RPMI7951 (cell line): ENCODE measurements at regions not wholly inside any gene's neighbourhood (a gene's known extent, or its start where the extent isn't known, plus 50 kb on each side); places are given as distances from the start of the nearest gene placed in this dataset.
"Not testable (repeated sequence)": the region's sequence is repeated elsewhere in the genome, so short reads cannot be mapped to it uniquely, and the experiment has no call there.

Experiments used
- DNase-seq: peaks from one replicate; pipeline ENCODE4 v3.0.0-alpha.2; 2012; ENCODE audit warnings: low read depth

- peak; percentile 13 for DNase-seq
These were observed 747.8 kb upstream of the NRXN1 start for GRCh38 chr2:51779723-51780122.

DNA sequence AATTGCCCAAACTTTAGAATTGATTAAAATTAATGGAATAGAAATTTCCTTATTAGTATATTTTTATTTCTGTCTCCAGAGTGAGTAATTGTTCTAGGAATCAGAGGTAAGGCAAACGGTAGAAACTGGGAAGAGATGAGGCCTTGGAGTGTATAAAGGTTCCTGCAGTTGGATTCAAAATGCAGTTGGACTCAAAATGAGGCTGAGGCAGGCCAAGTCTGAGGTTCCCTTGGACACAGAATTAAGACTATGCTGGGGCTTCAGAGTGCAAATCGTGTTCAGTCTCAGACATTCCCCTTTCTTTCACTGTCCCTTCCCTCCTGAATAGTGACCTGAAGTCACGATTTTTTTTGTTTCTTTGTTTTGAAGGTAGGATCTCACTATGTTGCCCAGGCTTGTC lies 746.9 kb upstream of the NRXN1 start:
- DNase-seq, result no peak

DNA sequence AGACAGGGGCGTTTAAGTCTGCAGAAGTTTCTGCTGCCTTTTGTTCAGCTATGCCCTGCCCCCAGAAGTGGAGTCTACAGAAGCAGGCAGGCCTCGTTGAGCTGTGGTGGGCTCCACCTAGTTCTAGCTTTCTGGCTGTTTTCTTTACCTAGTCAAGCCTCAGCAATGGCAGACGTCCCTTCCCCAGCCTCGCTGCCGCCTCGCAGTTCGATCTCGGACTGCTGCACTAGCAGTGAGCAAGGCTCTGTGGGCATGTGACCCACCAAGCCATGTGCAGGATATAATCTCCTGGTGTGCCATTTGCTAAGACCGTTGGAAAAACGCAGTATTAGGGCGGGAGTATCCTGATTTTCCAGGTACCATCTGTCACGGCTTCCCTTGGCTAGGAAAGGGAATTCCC lies 742.7 kb upstream of the NRXN1 start:
- not testable (repeated sequence) for DNase-seq

DNA sequence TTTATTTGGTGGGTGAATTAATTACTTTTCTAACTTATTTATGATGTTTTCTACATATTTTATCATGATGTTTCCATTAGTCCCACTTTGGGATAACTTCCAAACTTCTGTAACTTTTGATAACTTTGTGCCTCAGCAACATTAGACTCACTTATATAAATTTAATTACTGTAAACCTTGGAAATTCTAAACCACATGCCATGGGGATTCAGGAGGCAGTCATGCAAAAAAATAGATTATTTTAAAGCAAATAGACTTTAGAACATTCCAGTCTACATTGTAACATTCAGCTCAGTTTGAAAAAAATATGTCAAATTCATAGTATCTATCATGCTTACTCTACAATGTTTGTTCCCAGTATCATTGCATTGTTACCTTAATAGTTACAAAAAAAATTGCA lies 728.5 kb upstream of the NRXN1 start:
- no peak for DNase-seq

DNA sequence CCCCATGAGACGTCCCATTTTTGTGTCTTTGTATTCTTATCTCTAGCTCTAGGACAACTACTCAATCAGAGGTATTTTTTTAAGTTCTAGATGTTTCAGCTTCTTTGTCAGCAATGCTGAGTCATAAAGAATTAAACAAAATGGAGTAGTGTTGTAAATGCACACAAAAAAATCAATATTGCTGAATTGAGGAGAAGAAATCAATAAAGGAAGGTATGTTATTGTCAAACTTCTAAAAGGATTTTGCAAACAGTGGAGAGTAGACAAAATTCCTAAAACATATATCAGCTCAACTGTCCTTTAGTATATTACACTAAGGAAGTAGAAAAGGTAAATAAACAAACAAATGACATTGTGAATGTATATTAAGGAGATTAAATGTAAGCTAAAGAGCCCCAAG lies 726.1 kb upstream of the NRXN1 start:
- no peak for DNase-seq

- DNase-seq, result no peak
These were observed 702.2 kb upstream of the NRXN1 start for GRCh38 chr2:51734115-51734514.

DNA sequence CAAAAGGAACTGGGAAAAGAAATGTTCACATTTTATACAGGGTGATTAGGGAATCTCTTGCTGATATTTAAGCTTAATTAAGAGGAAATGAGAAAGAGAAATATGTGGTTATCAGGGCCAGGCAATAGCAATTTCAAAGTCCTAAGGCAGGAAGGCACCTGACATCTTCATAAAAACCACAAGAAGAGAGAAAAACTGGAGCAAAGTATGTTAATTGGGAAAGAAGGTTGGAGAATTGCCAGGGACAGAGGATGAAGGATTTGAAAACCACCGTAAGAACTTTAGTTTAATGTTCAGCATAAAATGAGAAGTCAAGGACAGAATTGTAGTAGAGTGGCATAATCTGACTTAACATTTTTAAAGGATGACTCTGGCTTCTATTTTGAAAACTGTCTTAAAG lies 691.8 kb upstream of the NRXN1 start:
- no peak for DNase-seq

GRCh38 chr2:51722311-51722710 lies 690.4 kb upstream of the NRXN1 start:
- DNase-seq, result no peak

GRCh38 chr2:51720826-51721225 lies 688.9 kb upstream of the NRXN1 start:
- no peak for DNase-seq

DNA sequence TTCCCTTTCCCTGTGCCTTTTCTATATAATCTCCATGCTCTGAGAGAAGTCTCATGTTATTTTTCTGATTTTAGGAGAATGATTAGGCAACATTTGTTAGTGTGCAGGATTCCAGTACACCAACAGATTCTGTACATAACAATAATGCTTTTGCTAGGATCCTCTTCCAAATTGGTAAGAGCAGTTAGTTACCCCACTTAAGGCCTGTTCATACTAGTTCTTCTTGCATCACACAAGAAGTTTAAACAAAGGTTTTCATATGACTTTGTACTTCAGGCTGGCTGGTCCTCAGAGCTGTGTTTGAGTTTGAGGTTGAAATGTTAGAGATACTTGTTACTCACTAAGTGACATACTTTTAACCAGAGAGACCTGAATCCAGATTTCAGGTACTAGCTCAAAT lies 686.9 kb upstream of the NRXN1 start:
- DNase-seq, result no peak

DNA sequence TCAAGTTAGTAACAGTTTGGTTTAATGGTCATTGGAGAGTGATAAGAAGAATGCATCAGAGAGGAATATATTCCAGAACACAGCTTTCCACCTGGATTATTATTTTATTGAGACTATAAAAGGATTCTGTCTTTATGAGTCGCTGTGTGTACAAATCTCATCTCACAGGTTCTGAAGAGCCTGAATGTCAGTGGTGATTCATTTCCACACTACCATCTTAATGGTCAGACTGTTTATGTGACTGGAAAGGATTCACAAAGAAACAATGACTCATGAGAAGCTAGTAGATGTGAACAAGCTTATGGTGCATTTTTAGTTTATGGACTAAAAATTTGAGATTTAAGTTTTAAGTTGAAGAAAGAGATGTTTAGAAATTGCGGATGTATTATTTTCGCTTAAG lies 685.4 kb upstream of the NRXN1 start:
- no peak for DNase-seq

GRCh38 chr2:51711766-51712165 lies 679.8 kb upstream of the NRXN1 start:
- no peak for DNase-seq

DNA sequence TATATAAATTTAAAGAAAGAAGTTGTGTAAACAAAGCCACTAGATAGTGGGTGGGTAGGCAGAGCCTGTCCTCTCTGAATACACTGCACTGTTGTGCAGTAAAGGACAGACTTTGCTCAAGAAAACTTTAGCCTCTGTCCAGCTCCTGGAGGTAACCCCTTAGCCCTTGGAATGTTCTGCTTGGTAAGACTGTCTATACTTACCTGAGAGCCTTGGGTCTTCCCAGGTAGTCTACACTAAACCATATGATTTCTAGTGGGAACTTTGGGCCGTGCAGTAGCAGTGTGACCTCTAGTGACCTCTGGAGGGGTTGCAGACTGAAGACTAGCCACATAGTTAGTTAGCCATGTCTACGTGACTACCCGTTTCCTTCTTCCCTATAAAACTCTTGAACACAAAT lies 678.3 kb upstream of the NRXN1 start:
- no peak for DNase-seq

- no peak for DNase-seq
These were observed 675.7 kb upstream of the NRXN1 start for GRCh38 chr2:51707625-51708024.

- DNase-seq, result no peak
These were observed 674.3 kb upstream of the NRXN1 start for GRCh38 chr2:51706220-51706619.

- DNase-seq, result no peak
These were observed 673.5 kb upstream of the NRXN1 start for GRCh38 chr2:51705417-51705816.

- no peak for DNase-seq
These were observed 666.1 kb upstream of the NRXN1 start for GRCh38 chr2:51698021-51698420.

GRCh38 chr2:51697095-51697494 lies 665.2 kb upstream of the NRXN1 start:
- no peak for DNase-seq

- no peak for DNase-seq
These were observed 663.6 kb upstream of the NRXN1 start for GRCh38 chr2:51695531-51695930.

GRCh38 chr2:51693640-51694039 lies 661.7 kb upstream of the NRXN1 start:
- no peak for DNase-seq

DNA sequence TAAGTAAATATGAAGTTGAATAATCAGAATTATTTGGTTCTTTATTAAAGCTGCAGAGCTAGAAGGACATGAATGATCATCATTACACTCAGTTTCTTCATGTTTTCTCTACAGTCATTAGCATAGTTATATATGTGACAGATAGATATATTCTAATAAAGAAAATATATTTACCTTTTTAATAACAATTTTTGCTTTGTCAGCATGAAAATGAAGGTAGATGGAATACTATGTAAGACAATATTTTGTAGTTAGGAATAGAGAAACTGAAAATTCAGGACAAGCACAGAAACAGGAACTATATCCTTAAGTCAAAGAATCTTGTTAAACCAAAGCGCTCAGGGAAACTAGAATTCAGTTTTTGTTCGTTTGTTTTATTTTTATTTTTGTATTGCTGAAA lies 649.9 kb upstream of the NRXN1 start:
- no peak for DNase-seq

DNA sequence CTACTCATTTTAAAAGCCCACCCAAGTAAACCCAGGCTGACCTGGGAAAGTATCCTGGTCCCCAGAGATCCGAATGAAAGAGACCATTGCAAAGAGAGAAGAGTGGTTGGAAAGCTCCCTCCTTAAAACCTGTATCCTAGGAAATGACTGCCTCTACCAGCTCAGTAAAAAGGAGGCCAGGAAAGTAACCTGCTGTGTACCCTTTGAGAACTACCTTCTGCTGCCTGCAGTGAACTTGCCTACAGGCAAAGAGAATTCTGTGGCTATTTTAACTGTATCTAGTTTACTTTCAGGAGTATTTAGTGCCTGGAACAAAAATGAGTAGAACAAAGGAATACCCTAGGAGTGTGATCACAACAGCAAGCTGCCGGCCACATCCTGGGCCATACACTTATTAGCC lies 641.7 kb upstream of the NRXN1 start:
- no peak for DNase-seq

DNA sequence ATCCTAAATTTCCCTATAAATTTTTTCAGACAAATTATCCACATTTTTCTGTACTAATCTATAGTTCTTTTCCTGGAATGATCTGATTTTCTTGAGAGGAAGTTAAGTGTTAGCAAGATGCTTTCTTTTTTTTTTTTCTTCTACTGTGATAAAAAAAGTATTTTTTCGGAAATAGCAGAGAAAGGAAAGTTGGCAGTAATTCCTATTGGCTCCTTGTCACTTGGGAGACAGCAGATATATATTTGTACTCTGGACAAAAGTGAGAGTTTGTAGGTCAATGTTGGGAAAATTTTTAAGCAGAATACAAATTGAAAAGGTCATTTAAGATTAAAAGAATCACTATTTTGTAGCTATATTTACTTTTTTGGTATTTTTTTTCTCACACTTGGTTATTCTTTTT lies 635.7 kb upstream of the NRXN1 start:
- DNase-seq, result no peak

- DNase-seq, result no peak
These were observed 630.3 kb upstream of the NRXN1 start for GRCh38 chr2:51662187-51662586.

DNA sequence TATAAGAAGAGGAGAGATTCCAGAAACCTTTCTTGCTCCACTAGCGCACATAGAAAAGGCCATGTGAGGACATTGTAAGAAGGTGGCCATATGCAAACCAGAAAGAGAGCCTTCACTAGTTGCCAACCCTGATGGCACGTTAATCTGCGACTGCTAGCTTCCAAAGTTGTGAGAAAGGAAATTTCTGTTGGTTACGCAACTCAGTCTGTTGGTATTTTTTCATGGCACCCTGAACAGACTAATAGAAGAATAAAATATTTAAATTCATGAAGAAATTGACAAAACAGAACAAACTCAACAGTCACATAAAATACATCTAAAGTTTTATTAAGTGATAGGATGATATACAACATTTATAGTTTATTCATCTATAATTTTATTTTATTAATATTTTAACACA lies 625.9 kb upstream of the NRXN1 start:
- no peak for DNase-seq
